Activated CD8-positive, alpha-beta memory T cell treated with anti-CD3 and anti-CD28 coated beads, Interleukin-2, amount 50 U/mL, for 1 hour (primary cell): ENCODE measurements at regions not wholly inside any gene's neighbourhood (a gene's known extent, or its start where the extent isn't known, plus 50 kb on each side); places are given as distances from the start of the nearest gene placed in this dataset.
"Not testable (repeated sequence)": the region's sequence is repeated elsewhere in the genome, so short reads cannot be mapped to it uniquely, and the experiment has no call there.

Experiments used
- DNase-seq: peaks from one replicate; pipeline ENCODE4 v3.0.0-alpha.2; 2020; ENCODE audit errors: extremely low read depth

DNA sequence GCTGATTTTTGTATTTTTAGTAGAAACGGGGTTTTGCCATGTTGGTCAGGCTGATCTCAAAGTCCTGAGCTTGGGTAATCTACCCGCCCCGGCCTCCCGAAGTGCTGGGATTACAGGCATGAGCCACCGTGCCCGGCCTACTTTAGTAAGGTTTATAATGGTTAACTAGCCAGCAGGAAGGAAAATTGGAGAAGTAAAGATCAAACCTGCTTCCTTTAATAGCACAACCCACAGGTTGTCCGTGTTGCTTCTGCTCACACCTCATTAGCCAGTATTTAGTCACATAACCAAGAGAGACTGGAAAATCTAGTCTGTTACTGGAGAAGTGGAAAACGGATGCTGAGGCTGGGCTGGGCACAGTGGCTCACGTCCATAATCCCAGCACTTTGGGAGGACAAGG is 51.9 kb upstream of the TBL1XR1 start:
- DNase-seq: no peak

DNA sequence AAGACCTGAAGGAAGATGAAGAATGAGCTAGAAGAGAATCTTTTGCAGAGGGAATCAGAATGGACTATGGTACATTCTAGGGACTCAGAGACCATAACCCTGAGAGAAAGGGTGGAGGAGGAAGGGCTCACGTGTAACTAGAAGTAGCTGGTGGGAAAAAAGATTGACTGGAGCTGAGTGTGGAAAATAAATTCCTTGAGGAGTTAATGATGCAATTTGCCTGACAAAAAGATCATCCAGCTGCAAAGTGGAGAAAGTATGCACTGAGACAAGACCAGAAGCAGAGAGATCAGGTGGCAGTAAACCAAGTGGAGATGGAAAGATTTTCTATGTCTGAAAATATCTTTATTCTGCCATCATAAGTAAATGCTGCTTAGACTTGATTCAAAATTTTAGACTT is 52.9 kb upstream of the TBL1XR1 start:
- DNase-seq: no peak

- DNase-seq: no peak
Observed at GRCh38 chr3:177251755-177252154, 54.5 kb upstream of the TBL1XR1 start.

DNA sequence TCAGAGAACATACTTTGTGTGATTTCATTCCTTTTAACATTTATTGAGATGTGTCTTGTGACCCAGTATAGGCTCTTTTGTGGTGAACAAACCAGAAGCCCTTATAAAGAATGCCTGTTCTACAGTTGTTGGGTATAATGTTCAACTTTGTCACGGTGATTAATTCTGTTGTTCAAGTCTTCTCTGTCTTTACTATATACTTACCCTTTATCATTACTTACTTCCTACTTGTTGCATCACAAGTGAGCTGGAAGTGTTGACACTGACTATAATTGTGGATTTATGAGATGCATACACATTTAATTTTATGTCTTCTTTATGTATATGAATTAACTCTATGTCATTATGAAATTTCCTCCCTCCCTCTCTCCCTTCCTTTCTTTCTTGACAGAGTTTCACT is 59.7 kb upstream of the TBL1XR1 start:
- no peak for DNase-seq

DNA sequence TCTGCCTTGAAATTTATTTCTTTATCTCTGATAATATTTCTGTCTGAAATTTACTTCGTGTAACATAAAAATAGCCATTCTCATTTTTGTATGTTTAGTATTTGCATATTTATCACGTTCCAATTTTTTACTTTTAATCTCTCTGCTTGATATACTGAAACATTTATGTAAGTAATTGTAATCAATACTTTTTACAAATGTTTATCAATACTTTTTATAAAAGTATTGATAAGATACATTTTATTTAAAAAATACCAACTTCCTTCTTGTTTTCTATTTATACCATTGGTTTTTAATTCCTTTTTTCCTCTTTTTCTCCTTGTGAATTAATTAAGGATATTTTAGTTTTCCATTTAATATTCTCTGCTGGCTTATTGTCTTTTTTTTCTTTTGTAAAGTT is 60.3 kb upstream of the TBL1XR1 start:
- no peak for DNase-seq

DNA sequence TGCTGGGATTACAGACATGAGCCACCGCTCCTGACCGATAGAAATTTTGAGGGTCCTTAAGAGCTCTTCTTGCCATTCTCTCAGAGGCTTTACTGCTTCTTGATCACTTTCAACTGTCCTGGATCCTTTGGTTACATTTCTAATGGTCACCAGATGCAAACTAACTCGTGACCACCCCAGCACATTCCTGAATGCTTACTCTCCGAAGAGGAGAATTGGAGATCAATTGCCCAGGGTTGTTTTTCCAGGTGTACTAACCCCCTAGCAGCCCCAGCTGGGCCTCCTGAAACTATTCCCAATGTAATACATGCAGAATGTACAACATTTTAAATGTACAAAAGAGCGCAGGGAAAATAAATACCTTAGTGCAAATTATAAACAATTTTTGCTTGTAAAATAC is 65.1 kb upstream of the TBL1XR1 start:
- no peak for DNase-seq

GRCh38 chr3:177263615-177264368 is 66.5 kb upstream of the TBL1XR1 start:
- no peak for DNase-seq

DNA sequence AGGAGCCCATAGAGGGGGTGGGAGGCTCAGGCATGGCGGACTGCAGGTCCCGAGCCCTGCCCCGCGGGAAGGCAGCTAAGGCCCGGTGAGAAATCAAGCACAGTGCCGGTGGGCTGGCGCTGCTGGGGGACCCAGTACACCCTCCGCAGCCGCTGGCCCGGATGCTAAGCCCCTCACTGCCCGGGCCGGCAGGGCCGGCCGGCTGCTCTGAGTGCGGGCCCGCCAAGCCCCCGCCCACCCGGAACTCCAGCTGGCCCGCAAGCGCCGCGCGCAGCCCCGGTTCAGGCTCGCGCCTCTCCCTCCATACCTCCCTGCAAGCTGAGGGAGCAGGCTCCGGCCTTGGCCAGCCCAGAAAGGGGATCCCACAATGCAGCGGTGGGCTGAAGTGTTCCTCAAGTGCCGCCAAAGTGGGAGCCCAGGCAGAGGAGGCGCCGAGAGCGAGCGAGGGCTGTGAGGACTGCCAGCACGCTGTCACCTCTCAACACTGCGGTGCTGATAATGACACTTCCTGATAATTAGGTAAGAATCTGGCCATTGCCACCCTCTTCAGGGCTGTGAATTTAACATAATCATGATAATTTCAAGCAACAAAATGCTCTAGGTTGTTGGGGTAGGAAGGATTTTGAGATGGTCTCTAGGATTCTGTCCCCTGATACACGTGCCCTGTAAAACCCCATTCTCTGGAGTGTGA is 74.7 kb upstream of the TBL1XR1 start:
- not testable (repeated sequence) for DNase-seq

GRCh38 chr3:177278016-177278415 is 80.7 kb upstream of the TBL1XR1 start:
- DNase-seq: no peak

DNA sequence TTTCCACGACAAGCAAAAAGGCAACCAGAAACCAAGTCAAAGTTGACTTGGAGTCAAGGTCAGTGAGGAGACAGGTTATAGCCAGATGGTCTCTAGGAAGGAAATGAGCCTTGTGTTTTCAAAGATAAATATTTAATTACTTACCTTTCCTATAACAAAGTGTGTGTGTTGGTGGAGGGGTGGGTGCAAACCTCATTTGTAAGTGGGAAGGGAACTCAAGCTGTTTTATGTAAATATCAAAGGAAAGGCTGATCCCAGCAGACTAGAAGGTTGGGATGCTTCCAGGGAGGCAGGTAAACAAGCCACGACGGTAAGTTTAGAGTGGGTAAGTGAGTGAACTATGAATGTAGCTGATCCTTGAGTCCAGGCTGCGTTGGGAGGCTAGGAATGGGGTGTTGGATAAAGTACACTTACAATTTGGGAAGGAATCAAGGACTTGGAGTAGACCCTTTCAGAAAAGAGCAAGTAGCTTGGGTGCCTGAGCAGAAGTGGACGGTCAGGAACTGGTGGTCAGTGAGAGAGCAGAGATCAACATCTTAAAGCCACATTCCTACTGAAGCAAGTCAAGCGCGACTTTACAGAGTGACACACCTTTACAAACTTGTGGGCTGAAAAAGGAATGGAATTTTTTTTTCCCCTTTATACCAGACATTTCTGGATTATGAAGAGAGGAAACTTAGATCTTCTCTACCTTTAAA is 82.0 kb upstream of the TBL1XR1 start:
- no peak for DNase-seq

DNA sequence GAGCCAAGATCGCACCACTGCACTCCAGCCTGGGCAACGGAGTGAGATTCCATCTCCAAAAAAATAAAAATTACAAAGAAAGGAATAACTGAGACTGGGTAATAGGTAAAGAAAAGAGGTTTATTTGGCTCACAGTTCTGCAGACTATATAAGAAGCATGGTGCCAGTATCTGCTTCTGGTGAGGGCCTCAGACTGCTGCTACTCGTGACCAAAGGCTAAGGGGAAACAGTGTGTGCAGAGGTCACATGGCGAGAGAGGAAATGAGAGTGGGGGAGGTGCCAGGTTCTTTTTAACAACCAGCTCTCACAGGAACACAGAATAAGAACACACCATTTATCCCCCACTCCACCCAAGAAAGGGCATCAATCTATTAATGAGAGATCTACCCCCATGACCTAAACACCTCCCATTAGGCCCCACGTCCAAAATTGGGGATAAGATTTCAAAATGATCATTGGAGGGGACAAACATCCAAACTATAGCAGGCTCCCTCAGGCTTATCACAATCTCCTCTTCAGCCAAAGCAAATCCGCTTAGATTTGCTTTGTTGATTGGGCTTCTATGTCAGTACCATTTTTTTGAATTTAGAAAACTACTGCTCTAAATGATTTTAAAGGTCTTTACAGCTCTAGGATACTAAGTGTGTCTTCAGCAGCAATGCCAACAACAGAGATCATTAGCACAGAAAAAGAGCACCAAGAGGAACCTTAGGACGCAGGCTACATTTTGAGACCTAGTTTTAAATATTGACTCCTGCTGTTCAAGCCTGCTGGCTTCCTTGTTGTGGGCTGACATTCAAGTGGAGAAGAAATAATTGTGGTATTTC is 84.2 kb upstream of the TBL1XR1 start:
- DNase-seq: no peak

DNA sequence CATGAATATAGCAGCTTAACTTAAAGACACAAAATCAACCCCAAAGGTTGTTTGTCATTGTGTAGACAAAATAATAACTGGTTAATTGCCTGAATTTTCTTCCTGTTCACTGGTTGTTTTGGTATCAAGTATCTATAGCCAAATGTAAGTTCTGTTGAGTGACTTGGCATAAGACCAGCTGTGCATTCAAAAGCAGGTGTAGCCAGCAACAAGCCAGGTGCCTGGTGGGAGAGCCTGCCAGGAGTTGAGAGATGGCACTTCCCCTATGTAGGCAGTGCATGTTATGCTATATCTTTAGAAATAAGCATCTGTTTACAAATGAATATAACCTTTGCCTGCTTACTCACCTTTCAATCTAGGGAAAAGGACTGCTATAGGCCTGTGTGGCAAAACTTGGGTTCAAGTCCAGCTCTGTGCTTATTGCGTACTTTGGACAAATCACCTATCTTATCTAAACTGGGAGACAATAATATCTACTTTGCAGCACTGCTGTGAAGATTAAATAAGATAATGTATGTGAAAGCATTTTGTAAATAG is 84.9 kb upstream of the TBL1XR1 start:
- no peak for DNase-seq

GRCh38 chr3:177283983-177284382 is 86.7 kb upstream of the TBL1XR1 start:
- DNase-seq: no peak

DNA sequence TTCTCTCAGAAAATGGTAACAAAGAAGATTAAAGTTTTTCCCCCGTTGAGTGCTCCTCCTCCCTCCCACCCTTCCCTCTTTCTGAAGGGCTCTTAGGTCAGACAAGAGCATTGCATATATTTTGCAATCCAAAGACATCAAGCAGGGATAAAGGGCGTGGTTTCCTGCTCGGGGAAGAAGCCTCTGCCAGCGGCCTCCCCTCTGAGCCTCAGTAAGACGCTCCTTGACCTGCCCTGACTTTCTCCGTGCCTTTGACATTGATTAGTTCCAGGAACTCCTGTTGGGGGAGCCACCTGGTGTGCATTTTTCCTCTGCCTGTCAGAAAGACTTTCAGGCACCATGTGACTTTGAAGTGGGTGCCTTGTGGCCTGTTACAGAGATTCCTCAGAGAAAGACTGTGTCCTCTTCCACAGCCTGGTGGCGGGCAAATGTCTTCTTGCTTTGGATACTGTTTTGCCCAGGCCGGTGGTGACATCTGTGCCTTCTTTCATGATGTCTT is 87.2 kb upstream of the TBL1XR1 start:
- no peak for DNase-seq

GRCh38 chr3:177286034-177286433 is 88.8 kb upstream of the TBL1XR1 start:
- no peak for DNase-seq

DNA sequence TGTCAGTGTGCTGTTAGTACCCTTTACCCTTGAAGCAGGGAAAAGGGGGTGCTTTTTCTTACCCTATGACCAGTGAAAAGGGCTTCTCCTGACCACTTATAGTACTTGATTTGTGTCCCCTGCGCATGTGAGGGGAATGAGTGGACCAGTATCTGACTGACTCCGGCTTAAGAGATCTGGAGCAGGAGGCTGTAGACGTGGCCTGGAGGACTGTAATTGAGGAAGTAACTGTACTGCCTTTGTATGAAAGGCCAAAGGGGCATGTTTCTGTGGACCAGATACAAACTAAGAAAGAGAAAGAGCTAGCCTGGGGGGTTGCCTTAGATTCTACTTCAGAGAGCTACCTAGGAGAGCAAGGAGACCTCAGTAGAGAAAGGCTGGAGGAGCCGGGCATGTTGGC is 89.9 kb upstream of the TBL1XR1 start:
- DNase-seq: no peak

DNA sequence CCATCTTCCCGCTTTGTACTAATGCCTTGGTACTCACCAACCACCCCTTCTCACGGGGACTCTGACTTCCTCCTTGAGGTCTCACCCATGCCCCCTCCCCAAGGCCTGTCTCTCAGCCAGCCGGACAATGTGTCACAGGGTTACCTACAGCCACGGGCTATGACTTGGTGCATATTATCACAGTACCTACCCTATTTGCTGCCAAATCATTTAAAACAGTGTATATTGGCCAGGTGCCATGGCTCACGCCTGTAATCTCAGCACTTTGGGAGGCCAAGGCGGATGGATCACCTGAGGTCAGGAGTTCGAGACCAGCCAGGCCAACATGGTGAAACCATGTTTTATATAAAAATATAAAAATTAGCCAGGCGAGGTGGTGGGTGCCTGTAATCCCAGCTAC is 93.4 kb upstream of the TBL1XR1 start:
- DNase-seq: no peak

- DNase-seq: no peak
Observed at GRCh38 chr3:177294221-177294620, 96.9 kb upstream of the TBL1XR1 start.

- DNase-seq: no peak
Observed at GRCh38 chr3:177295116-177295515, 97.8 kb upstream of the TBL1XR1 start.

- no peak for DNase-seq
Observed at GRCh38 chr3:177299250-177299649, 102.0 kb upstream of the TBL1XR1 start.

- no peak for DNase-seq
Observed at GRCh38 chr3:177300039-177300833, 103.0 kb upstream of the TBL1XR1 start.
